ENCODE measurements at regions not wholly inside any gene's neighbourhood (a gene's known extent, or its start where the extent isn't known, plus 50 kb on each side); places are given as distances from the start of the nearest gene placed in this dataset.
"Not testable (repeated sequence)": the region's sequence is repeated elsewhere in the genome, so short reads cannot be mapped to it uniquely, and the experiment has no call there.

DNA sequence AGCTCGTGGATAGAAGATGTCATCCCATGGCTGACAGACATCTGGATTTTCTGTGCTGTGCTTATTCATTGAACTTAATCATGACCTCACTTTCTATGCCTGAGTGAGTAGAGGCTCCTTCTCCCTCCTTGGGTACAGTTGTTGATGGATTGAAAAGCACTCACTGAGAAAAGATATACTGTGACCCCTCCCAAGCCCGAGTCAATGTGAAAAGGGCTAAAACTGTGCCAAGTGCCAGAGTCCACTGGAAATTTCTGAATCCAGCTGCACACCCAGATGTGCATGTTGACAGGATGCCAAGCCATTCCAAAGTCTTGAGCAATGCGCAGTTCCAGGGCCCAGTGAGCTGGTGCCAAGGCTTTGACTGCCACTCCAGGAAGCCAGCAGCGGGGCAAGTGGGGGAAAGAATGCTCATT is 473.0 kb downstream of the NTRK2 start:
- DNase-seq = no peak

DNA sequence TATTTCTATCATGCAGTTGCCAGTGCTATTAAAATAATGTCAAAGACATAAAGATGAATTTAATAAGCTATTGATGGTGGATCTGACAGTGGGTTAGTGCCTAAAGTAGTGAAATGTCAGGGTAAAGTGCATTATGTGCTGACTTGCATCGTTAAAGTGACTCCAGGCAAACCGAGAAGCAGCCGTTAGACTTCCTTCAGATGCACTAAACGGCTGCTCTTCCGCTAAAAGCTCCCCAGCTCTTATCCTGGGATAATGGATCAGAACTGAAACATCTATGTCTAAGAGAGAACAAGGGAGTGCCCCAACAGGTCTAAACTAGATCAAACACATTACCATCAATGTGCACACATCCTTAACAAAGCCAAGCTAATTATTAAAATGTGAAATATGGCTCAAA is 468.2 kb downstream of the NTRK2 start:
- no peak for DNase-seq

DNA sequence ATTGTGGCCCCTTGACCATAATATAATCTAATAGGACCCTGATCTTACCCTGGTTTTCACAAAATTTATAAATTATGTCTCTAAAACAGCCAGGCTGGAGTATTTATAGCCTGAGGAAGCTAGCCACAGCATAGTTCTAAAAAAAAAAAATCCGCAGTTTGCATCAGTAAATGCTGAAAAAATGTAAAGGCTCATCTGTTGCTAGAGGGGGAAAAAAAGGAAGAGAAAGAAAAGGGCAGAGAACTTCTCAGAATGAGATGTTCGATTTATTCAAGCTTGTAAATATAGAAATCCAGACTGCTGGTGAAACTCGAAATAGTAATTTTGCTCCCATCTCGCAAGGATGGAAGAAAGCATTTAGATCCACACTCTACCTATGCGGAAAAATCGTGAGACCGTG is 467.5 kb downstream of the NTRK2 start:
- no peak for DNase-seq

DNA sequence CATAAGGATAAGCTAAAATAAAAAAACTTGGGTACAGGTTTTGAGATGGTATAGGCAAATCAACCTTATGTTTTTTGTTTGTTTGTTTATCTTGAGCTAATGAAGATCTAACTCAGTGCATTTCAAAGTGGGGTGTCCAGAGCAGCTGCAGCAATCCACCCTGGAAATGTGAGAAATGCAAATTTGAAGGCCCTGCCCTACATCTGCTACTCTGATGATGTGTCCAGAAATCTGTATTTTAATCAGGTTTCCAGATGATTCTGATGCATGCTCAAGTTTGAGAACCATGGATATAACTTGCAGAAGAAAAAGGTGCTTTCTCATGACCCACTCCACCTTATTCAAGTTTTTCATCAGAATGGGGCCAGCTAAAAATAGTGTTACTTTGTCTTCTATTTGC is 467.0 kb downstream of the NTRK2 start:
- no peak for DNase-seq

DNA sequence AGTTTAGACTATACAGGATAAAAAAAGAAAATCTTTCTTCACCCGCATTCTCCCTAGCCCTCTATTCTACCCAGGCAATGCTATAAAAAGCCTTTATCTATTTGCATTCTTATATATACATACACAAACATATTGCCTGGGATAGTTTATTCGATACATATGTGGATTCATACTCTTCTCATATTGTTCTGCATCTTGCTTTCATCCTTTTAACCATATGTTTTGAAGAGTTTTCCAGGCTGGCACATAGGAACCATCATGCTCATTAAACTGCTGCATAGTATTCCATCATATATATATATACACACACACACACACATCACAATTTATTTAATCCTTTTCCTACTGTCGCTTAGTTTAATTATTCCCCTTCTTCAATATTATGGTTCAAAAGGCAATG is 461.2 kb downstream of the NTRK2 start:
- no peak for DNase-seq

DNA sequence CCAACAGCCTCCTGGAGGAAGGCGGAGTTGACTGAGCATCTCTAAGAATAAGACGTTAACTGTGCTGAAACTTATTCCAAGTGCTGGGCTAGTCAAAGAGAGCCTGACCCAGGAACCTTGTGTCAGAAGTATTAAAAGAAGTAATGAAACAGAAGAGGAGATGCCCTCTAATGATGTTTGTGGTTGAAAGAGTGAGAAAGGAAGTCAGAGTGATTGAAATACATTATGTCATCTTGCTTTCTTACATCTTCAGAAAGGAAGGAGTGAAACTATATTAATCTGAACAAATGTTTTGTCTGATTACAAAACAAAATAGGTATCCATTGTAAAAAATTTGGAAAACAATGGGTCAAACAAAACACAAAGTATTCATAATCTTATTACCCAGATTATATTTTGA is 460.7 kb downstream of the NTRK2 start:
- DNase-seq = no peak

DNA sequence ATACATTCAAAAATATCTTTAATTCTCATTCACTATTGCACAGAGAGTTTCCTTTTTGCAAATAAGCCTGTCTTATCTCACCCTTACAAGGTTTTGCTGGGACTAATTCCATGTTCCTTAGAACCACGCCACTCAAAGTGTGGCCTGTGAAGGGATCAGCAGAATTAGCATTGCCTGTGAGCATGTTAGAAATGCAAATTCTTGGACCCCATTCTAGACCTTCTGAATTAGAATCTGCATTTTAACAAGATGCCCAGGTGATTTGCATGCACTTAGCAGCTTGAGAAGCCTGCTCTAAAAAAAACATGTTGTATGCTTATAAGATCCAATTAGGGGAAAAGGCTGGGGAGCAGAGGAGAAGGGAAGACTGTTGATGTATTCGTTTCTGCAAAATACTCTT is 460.0 kb downstream of the NTRK2 start:
- DNase-seq = no peak

DNA sequence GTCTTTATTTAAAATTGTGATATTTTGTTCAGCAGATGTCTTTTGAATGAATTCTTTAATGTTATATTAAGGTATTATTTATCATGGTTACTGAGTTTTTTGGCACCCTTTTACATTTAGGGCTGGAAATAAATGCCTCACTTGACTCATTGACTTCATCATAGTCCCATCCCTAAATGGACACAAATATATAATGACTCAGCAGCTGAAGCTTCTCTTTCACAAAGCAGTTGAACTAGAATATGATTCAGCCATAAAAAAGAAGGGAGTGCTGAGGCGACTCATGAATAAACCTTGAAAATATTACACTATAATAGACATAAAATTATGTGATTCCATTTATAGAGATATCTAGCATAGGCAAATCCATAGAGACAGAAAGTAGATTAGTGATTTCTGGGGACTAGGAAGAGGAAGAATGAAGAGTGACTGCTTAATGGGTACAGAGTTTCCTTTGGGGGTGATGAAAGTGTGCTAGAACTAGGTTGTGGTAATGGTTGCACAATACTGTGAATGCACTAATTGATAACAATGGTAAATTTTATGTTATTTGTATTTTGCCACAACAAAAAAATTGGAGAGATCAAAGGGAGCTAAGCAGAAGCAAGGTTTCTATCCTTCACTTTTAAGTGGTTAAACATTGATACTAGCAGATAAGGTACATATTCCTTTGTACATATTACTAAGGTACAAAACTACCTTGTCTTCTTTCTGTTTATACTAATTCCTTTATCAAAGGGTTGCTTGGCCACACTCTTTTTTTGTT is 449.6 kb downstream of the NTRK2 start:
- no peak for DNase-seq

DNA sequence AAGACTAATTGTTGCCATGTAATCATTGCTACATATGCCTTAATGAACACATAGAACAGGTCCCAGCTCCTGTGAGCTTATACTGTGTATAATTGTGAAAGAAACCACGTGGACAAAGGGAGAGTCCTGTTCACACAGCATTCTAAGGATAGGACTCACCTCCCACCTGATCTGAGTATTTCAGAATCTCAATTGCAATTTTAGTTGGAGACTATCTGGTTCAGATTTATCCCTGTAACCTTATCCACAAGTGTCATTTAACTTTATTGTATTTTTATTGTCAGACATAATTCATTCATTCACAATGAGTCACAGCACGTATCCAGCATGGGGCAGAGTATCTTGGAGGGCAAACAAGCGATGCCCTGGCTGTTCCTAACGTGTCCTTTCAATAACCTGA is 448.3 kb downstream of the NTRK2 start:
- DNase-seq = no peak

DNA sequence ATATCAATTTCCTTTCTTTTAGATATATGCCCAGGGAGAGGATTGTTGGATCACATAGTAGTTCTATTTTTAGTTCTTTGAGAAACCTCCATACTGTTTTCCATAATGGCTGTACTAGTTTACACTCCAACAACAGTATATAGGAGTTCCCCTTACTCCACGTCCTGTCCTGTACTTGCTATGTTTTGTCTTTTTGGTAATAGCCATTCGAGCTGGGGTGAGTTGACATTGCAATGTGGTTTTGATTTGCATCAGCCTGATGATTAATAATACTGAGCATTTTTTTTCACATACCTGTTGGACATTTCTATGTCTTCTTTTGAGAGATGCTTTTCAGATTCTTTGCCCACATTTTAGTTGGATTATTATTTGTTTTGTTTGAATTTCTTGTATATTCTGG is 445.9 kb downstream of the NTRK2 start:
- no peak for DNase-seq

DNA sequence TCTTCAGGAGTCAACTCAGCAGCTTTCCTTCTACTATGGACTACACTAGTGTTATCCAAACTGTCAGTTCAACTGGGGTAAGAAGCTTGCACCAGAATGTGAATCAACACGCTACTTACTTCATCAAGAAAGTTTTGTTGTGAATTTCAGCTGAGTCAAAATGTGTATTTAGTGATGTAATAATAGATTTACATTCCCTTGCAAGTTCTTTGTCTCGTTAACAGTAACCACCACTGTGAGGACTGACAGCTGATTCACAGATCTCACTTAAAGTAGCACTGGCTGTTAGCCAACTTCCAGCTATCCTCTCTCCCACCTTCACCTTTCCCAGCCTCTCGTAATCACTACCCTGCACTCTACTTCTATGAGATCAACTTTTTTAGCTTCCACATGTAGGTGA is 445.3 kb downstream of the NTRK2 start:
- DNase-seq = no peak

DNA sequence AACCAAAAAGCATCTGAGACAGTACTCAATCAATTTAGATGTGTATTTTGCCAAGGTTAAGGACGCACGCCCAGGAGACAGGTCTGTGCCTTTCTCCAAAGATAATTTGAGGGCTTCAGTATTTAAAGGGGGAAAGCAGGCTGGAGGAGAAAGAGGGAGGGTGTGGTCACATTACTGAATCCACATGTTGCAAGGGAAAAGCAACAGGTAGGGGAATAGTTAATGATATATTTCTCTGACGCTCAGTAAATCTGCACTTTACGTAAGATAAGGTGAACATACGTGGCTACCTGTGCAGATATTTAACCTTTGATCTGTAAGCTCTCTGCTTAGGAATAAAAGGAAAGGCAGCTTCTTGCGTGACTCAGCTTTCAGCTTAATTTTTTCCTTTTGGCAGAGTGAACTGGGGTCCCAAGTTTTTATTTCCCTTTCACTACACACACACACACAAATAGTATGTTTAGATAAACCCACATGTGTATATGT is 443.4 kb downstream of the NTRK2 start:
- no peak for DNase-seq

DNA sequence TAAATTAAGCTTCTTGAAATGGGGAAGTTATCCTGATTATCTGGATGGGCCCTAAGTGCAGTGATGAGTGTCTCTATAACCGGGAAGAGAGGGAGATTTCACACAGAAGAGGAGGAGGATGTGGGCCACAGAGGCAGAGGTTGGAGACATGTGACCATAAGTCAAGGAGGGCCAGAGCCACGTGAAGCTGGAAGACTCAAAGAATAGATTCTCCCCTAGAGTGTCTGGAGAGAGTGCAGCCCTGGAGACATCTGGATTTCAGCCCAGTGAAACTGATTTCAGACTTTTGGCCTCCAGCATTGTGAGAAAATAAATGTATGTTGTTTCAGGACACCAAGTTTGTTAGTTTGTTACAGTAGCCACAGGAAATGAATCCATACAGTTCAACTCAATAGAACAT is 442.9 kb downstream of the NTRK2 start:
- DNase-seq = no peak

DNA sequence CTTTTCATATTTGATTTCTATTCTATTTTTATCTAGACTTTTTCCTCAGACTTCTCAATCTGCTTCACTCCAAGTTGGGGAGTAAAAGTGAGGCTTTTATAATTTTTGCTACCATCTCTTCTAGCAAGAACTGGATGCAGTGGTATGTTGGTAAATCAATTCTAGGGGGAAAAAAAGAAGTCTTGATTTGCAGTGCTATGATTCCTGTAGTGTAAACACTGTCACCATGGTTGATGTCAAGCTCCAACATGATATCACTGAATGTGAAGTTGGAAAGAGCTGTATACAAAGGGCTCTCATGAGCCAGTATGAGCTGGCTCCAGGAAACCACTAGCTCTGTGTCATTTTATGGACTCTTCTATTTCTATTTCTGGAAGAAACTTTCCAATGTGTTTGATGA is 439.2 kb downstream of the NTRK2 start:
- no peak for DNase-seq

DNA sequence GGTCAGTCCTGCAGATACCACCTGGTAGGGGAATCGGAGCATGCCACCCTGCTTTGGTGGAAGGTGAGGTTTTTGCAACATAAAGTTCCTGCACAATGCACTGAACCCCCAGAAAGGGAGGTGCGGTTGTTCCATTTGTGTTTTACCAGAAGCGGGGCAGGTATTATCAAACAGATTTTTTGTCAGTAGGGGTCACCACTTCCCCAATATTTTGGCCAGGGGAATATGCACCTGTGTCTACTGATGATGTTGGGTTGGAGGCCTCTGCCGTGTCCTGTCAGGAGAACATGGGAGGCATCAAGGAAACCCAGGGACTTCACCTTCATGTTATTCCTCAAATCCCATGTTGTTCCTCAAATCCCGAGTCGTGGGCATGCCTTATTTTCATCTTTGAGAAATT is 438.7 kb downstream of the NTRK2 start:
- no peak for DNase-seq

DNA sequence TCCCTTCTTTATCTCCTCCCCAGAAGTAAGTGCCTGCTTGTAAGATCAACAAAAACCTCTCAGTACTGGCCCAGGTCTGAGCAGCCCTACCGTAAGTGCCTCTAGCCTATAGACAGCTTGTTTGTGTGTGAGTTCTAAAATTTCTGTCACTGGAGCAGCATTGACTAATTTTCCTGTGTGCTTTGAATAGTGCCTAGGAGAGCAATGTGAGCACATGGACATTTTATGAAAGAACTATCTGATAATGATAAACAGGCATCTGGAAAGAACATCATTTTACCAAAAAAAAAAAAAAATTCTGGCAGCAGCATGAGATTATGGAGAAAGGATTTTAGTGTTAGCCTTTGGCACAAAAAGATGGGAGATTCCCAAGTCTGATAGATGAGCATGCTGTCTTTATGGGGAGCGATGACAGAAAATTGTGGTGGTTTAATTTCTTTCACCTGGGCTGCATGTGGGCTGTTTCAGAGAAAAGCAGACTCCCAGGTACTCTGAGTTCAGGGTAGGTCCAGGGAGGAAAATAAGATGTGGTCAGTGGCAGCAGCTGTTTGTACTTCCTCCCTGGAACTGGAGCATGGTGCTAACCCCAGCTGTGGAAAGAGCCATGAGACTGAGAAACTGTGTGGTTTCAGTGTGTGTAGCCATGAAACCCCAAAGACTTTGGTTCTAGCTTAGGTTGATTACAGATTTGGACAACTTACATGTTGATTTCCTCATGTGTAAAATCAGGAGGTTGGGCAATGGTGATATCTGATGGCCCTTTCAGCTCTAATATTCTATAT is 419.9 kb downstream of the NTRK2 start:
- no peak for DNase-seq

DNA sequence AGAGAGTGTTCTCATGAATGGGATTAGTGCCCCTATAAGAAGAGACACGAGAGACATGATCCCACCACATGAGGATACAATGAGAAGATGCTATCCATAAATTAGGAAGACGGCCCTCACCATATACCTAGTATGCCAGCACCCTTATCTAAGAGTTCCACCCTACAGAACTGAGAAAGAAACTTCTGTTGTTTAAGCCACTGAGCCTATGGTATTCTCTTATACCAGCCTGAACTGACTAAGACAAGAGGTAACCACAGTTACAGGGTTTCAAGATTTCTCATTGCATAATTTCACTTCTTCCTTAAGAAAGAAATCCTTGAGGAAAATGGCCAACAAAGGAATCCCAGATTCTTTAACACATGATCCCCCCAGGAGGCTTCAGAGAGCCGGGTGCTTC is 412.4 kb downstream of the NTRK2 start:
- DNase-seq = no peak

DNA sequence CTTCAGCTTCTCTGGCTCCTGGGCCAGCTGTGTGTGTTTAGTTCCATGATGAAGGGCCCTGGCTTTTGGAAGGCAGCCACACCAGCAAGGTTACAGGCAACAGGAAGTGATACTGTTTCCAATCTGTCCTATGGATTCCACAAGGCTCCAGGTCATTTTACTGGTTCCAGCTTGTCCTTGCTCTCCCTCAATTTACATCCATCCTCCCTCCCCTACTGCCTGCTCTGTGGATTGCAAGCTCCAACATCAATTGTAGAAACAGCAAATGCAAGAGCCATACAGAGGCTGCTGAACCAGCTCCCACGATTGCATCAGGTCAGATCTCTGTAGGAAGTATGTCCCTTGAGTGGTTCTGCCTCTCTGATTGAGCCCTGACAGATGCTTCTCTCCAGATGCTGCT is 409.8 kb downstream of the NTRK2 start:
- no peak for DNase-seq

DNA sequence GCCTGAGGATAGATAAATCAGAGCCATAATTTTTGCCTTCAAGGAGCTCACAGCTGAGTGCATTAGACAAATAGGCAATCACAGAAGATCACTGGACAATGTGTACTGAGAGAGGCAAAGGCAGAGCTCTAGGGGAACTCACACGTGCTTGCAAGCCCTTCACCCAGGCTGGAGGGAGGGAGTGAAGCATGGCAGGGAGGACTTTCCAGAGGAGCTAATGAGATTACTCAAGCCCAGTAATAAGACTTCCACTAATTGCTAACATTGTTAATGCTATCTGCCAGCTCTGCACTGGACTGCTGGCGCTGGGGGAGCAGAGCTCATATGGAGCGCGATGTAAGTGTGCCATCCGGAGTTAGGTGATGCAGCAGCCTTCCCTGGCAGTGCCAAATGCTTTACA is 408.4 kb downstream of the NTRK2 start:
- DNase-seq = no peak

DNA sequence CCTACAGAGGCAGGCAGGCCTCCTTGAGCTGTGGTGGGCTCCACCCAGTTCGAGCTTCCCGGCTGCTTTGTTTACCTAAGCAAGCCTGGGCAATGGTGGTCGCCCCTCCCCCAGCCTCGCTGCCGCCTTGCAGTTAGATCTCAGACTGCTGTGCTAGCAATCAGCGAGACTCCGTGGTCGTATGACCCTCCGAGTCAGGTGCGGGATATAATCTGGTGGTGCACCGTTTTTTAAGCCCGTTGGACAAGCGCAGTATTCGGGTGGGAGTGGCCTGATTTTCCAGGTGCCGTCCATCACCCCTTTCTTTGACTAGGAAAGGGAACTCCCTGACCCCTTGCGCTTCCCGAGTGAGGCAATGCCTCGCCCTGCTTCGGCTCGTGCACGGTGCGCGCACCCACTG is 407.6 kb downstream of the NTRK2 start:
- DNase-seq = not testable (repeated sequence)
